Body of pancreas (tissue), 4 donors: ENCODE measurements at regions not wholly inside any gene's neighbourhood (a gene's known extent, or its start where the extent isn't known, plus 50 kb on each side); places are given as distances from the start of the nearest gene placed in this dataset.
"Not testable (repeated sequence)": the region's sequence is repeated elsewhere in the genome, so short reads cannot be mapped to it uniquely, and the experiment has no call there.

ENCODE experiments used
- POLR2A ChIP-seq, 3 donors: fragments of 450-650 bp; IDR thresholded peaks; one replicate each; pipeline ENCODE4 v1.6.1; 2016; ENCODE audit warnings: antibody characterized with exemption in 3 of 3, mild to moderate bottlenecking in 2 of 3
- TF ChIP-seq, protein P1 (sequence below), 7 experiments: fragments of 450-650 bp in 4 of 7; fragments of 200-600 bp in 3 of 7; sonication (generic) in 3 of 7; IDR thresholded peaks; one replicate each; pipeline ENCODE4 v1.5.1; 2016 to 2019; ENCODE audit warnings: antibody characterized with exemption in 7 of 7

DNA sequence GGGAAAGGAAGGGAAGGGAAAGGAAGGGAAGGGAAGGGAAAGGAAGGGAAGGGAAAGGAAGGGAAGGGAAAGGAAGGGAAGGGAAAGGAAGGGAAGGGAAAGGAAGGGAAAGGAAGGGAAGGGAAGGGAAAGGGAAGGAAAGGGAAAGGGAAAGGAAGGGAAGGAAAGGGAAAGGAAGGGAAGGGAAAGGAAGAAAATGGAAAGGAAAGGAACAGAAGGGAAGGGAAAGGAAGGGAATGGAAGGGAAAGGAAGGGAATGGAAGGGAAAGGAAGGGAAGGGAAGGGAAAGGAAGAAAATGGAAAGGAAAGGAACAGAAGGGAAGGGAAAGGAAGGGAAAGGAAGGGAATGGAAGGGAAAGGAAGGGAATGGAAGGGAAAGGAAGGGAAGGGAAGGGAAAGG is 526.0 kb downstream of the RMST start:
- TF ChIP-seq, protein P1, sequence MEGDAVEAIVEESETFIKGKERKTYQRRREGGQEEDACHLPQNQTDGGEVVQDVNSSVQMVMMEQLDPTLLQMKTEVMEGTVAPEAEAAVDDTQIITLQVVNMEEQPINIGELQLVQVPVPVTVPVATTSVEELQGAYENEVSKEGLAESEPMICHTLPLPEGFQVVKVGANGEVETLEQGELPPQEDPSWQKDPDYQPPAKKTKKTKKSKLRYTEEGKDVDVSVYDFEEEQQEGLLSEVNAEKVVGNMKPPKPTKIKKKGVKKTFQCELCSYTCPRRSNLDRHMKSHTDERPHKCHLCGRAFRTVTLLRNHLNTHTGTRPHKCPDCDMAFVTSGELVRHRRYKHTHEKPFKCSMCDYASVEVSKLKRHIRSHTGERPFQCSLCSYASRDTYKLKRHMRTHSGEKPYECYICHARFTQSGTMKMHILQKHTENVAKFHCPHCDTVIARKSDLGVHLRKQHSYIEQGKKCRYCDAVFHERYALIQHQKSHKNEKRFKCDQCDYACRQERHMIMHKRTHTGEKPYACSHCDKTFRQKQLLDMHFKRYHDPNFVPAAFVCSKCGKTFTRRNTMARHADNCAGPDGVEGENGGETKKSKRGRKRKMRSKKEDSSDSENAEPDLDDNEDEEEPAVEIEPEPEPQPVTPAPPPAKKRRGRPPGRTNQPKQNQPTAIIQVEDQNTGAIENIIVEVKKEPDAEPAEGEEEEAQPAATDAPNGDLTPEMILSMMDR (IDR thresholded peaks at IDR 0.05): not testable (repeated sequence)
- not testable (repeated sequence) for TF ChIP-seq POLR2A (IDR thresholded peaks at IDR 0.05)
